Naive B cell (primary cell): ENCODE measurements at regions not wholly inside any gene's neighbourhood (a gene's known extent, or its start where the extent isn't known, plus 50 kb on each side); places are given as distances from the start of the nearest gene placed in this dataset.

Experiments
- ATAC-seq, 2 donors: fragments of 150-1000 bp; cut with Tn5 transposase; 2 replicates each; pipeline ENCODE4 v1.10.0; 2021; ENCODE audit warnings: low read depth in 2 of 2, mild to moderate bottlenecking in 2 of 2, moderate library complexity in 2 of 2
- DNase-seq: peaks from one replicate; pipeline ENCODE4 v3.0.0; 2022
- H3K27ac Mint-ChIP-seq, 6 donors: one replicate each; pipeline ENCODE4 v1.8.0; 2020 to 2022; ENCODE audit warnings: mild to moderate bottlenecking in 6 of 6, mixed read lengths in 6 of 6, moderate library complexity in 5 of 6, inconsistent platforms in 2 of 6
- H3K27me3 Mint-ChIP-seq, 3 donors: one replicate each; pipeline ENCODE4 v1.8.0; 2021 to 2022; ENCODE audit warnings: mixed read lengths in 3 of 3, mild to moderate bottlenecking in 1 of 3
- H3K36me3 Mint-ChIP-seq, 2 donors: one replicate each; pipeline ENCODE4 v1.8.0; 2020 to 2022; ENCODE audit warnings: mixed read lengths in 2 of 2, inconsistent platforms in 1 of 2, mild to moderate bottlenecking in 1 of 2
- H3K4me1 Mint-ChIP-seq, 3 donors: one replicate each; pipeline ENCODE4 v1.8.0; 2020 to 2022; ENCODE audit warnings: mixed read lengths in 3 of 3, inconsistent platforms in 1 of 3, mild to moderate bottlenecking in 1 of 3, moderate library complexity in 1 of 3
- H3K4me3 Mint-ChIP-seq, 8 donors: one replicate each; pipeline ENCODE4 v1.8.0; 2020 to 2022; ENCODE audit warnings: mild to moderate bottlenecking in 8 of 8, mixed read lengths in 8 of 8, moderate library complexity in 8 of 8, inconsistent platforms in 2 of 8
- H3K9me3 Mint-ChIP-seq, 7 donors: one replicate each; pipeline ENCODE4 v1.8.0; 2020 to 2022; ENCODE audit warnings: mixed read lengths in 7 of 7, mild to moderate bottlenecking in 5 of 7, inconsistent platforms in 2 of 7, moderate library complexity in 1 of 7

- no peaks in the 10 kb centered on the region for H3K36me3 Mint-ChIP-seq
- no peak overlapping the region for H3K27ac Mint-ChIP-seq
- DNase-seq = no peak
- H3K4me3 Mint-ChIP-seq = no peak overlapping the region
- peaks cover 0 to 4% (median under 1%) of the 10 kb centered on the region in 3 donors for H3K27me3 Mint-ChIP-seq
- peaks cover 0 to 1% (median 0%) of the 10 kb centered on the region in 7 donors for H3K9me3 Mint-ChIP-seq
- ATAC-seq = no peak
- no peaks in the 10 kb centered on the region for H3K4me1 Mint-ChIP-seq
These were observed 263.5 kb downstream of the THBS2 start for GRCh38 chr6:168990019-168990751.

GRCh38 chr6:168989421-168989820 is 264.2 kb downstream of the THBS2 start:
- Mint-ChIP-seq H3K36me3 (no peaks in the 10 kb centered on the region), H3K9me3 (peaks cover 0 to 1% (median 0%) of the 10 kb centered on the region in 7 donors), H3K27ac (no peak overlapping the region), H3K27me3 (peaks cover 0 to 4% (median 0%) of the 10 kb centered on the region in 3 donors), H3K4me1 (no peaks in the 10 kb centered on the region), H3K4me3 (no peak overlapping the region)
- no peak for DNase-seq
- no peak for ATAC-seq

- Mint-ChIP-seq H3K27ac (no peak overlapping the region), H3K4me1 (no peaks in the 10 kb centered on the region), H3K36me3 (no peaks in the 10 kb centered on the region), H3K27me3 (peaks cover 0 to 4% (median 0%) of the 10 kb centered on the region in 3 donors), H3K4me3 (no peak overlapping the region), H3K9me3 (peaks cover 0 to 1% (median 0%) of the 10 kb centered on the region in 7 donors)
- no peak for ATAC-seq
- no peak for DNase-seq
These were observed 264.8 kb downstream of the THBS2 start for GRCh38 chr6:168988801-168989200.

GRCh38 chr6:168988280-168988679 is 265.4 kb downstream of the THBS2 start:
- H3K4me3 Mint-ChIP-seq = no peak overlapping the region
- DNase-seq (no peak), ATAC-seq (no peak)
- H3K36me3 Mint-ChIP-seq = no peaks in the 10 kb centered on the region
- peaks cover 0 to 4% (median 3%) of the 10 kb centered on the region in 3 donors for H3K27me3 Mint-ChIP-seq
- no peaks in the 10 kb centered on the region for H3K4me1 Mint-ChIP-seq
- no peak overlapping the region for H3K27ac Mint-ChIP-seq
- H3K9me3 Mint-ChIP-seq = peaks cover 0 to 1% (median 0%) of the 10 kb centered on the region in 7 donors

GRCh38 chr6:168985705-168986104 is 267.9 kb downstream of the THBS2 start:
- no peaks in the 10 kb centered on the region for H3K4me1 Mint-ChIP-seq
- peaks cover 0 to 7% (median 4%) of the 10 kb centered on the region in 3 donors for H3K27me3 Mint-ChIP-seq
- H3K36me3 Mint-ChIP-seq = peaks cover 0 to 5% of the 10 kb centered on the region in 2 donors

GRCh38 chr6:168983925-168984324 is 269.7 kb downstream of the THBS2 start:
- H3K4me1 Mint-ChIP-seq = no peaks in the 10 kb centered on the region
- DNase-seq (no peak), ATAC-seq (no peak)
- H3K9me3 Mint-ChIP-seq = peaks cover 0 to 31% (median 17%) of the 10 kb centered on the region in 7 donors
- no peak overlapping the region for H3K4me3 Mint-ChIP-seq
- H3K27me3 Mint-ChIP-seq = peaks cover 0 to 7% (median 4%) of the 10 kb centered on the region in 3 donors
- H3K27ac Mint-ChIP-seq = no peak overlapping the region
- H3K36me3 Mint-ChIP-seq = peaks cover 0 to 13% of the 10 kb centered on the region in 2 donors

More at GRCh38 chr6:168985705-168986104, 267.9 kb downstream of the THBS2 start:
- Mint-ChIP-seq H3K27ac (no peak overlapping the region), H3K9me3 (peaks cover 0 to 14% (median 6%) of the 10 kb centered on the region in 7 donors), H3K4me3 (no peak overlapping the region)
- ATAC-seq (no peak), DNase-seq (no peak)

GRCh38 chr6:168981187-168981586 is 272.5 kb downstream of the THBS2 start:
- H3K27ac Mint-ChIP-seq = no peak overlapping the region
- H3K36me3 Mint-ChIP-seq = peaks cover 0 to 13% of the 10 kb centered on the region in 2 donors
- peaks cover 0 to 7% (median 0%) of the 10 kb centered on the region in 3 donors for H3K27me3 Mint-ChIP-seq
- H3K4me1 Mint-ChIP-seq = no peaks in the 10 kb centered on the region
- DNase-seq = no peak
- H3K4me3 Mint-ChIP-seq = no peak overlapping the region
- no peak for ATAC-seq
- peaks cover 0 to 31% (median 19%) of the 10 kb centered on the region in 7 donors for H3K9me3 Mint-ChIP-seq

GRCh38 chr6:168979254-168979653 is 274.4 kb downstream of the THBS2 start:
- no peak overlapping the region for H3K4me3 Mint-ChIP-seq
- H3K4me1 Mint-ChIP-seq = no peaks in the 10 kb centered on the region
- H3K27ac Mint-ChIP-seq = no peak overlapping the region
- DNase-seq (no peak), ATAC-seq (no peak)
- H3K27me3 Mint-ChIP-seq = peaks cover 0 to 7% (median 0%) of the 10 kb centered on the region in 3 donors
- peaks cover 0 to 31% (median 19%) of the 10 kb centered on the region in 7 donors for H3K9me3 Mint-ChIP-seq
- H3K36me3 Mint-ChIP-seq = peaks cover 0 to 13% of the 10 kb centered on the region in 2 donors

- DNase-seq (no peak), ATAC-seq (no peak)
- no peak overlapping the region for H3K27ac Mint-ChIP-seq
- H3K27me3 Mint-ChIP-seq = peaks cover 0 to 12% (median 6%) of the 10 kb centered on the region in 3 donors
- H3K36me3 Mint-ChIP-seq = no peaks in the 10 kb centered on the region
- peaks cover 0 to 4% (median 2%) of the 10 kb centered on the region in 7 donors for H3K9me3 Mint-ChIP-seq
- H3K4me3 Mint-ChIP-seq = no peak overlapping the region
- no peaks in the 10 kb centered on the region for H3K4me1 Mint-ChIP-seq
These were observed 281.5 kb downstream of the THBS2 start for GRCh38 chr6:168972128-168972527.

- H3K27me3 Mint-ChIP-seq = peaks cover 0 to 12% (median 6%) of the 10 kb centered on the region in 3 donors
- ATAC-seq (no peak), DNase-seq (no peak)
- no peaks in the 10 kb centered on the region for H3K4me1 Mint-ChIP-seq
- no peak overlapping the region for H3K4me3 Mint-ChIP-seq
- H3K36me3 Mint-ChIP-seq = no peaks in the 10 kb centered on the region
- no peak overlapping the region for H3K27ac Mint-ChIP-seq
- peaks cover 0 to 5% (median 4%) of the 10 kb centered on the region in 7 donors for H3K9me3 Mint-ChIP-seq
These were observed 282.1 kb downstream of the THBS2 start for GRCh38 chr6:168971549-168971948.

- ATAC-seq = no peak
- Mint-ChIP-seq H3K36me3 (no peaks in the 10 kb centered on the region), H3K4me1 (no peaks in the 10 kb centered on the region), H3K27me3 (peaks cover 0 to 16% (median 6%) of the 10 kb centered on the region in 3 donors), H3K9me3 (peaks cover 0 to 16% (median 4%) of the 10 kb centered on the region in 7 donors), H3K27ac (no peak overlapping the region), H3K4me3 (no peak overlapping the region)
- DNase-seq = no peak
These were observed 284.8 kb downstream of the THBS2 start for GRCh38 chr6:168968801-168969200.

GRCh38 chr6:168968228-168968627 is 285.4 kb downstream of the THBS2 start:
- Mint-ChIP-seq H3K27ac (no peak overlapping the region), H3K27me3 (peaks cover 5 to 16% (median 6%) of the 10 kb centered on the region in 3 donors), H3K4me3 (no peak overlapping the region), H3K4me1 (no peaks in the 10 kb centered on the region), H3K9me3 (peaks cover 0 to 16% (median 4%) of the 10 kb centered on the region in 7 donors), H3K36me3 (no peaks in the 10 kb centered on the region)
- DNase-seq = no peak
- ATAC-seq = no peak

GRCh38 chr6:168967281-168967925 is 286.2 kb downstream of the THBS2 start:
- DNase-seq (no peak), ATAC-seq (no peak)
- peaks cover 0 to 16% (median 4%) of the 10 kb centered on the region in 7 donors for H3K9me3 Mint-ChIP-seq
- H3K4me1 Mint-ChIP-seq = no peaks in the 10 kb centered on the region
- no peak overlapping the region for H3K27ac Mint-ChIP-seq
- H3K27me3 Mint-ChIP-seq = peaks cover 0 to 9% (median 8%) of the 10 kb centered on the region in 3 donors
- no peaks in the 10 kb centered on the region for H3K36me3 Mint-ChIP-seq
- no peak overlapping the region for H3K4me3 Mint-ChIP-seq
